ENCODE measurements at regions not wholly inside any gene's neighbourhood (a gene's known extent, or its start where the extent isn't known, plus 50 kb on each side); places are given as distances from the start of the nearest gene placed in this dataset.
A peak's percentile ranks its signal among the peaks of the same experiment; 100 is the strongest.

- TF ChIP-seq CTCF (IDR thresholded peaks at IDR 0.05) (no peak), POLR2AphosphoS5 (IDR thresholded peaks at IDR 0.05) (no peak), EP300 (IDR thresholded peaks at IDR 0.05) (no peak), POLR2A (IDR thresholded peaks at IDR 0.05) (no peak)
- no peaks in the 10 kb centered on the region for H3K9me3 ChIP-seq
- intact Hi-C loops (cut with DNase I; ENCODE audit: low total_unique reads): no loop called here
- H3K27me3 ChIP-seq: no peaks in the 10 kb centered on the region
- DNase-seq: no peak
- 78 to 87% (median 82%) methylated on average over 4 of the region's 4 CpGs for whole genome bisulfite sequencing, 5 donors
- no peaks in the 10 kb centered on the region for H3K36me3 ChIP-seq
- H3K27ac ChIP-seq: no peak overlapping the region
- no peaks in the 10 kb centered on the region for H3K4me1 ChIP-seq
- no peak overlapping the region for H3K4me3 ChIP-seq
These were observed 1205.9 kb upstream of the GYPC start for GRCh38 chr2:125450092-125450491.

- intact Hi-C loops (cut with DNase I; ENCODE audit: low total_unique reads): no loop called here
- Histone ChIP-seq H3K27me3 (no peaks in the 10 kb centered on the region), H3K9me3 (no peaks in the 10 kb centered on the region), H3K36me3 (no peaks in the 10 kb centered on the region), H3K4me3 (no peak overlapping the region), H3K27ac (no peak overlapping the region), H3K4me1 (no peaks in the 10 kb centered on the region)
- no peak for DNase-seq
- WGBS, 5 donors: 33 to 65% (median 54%) methylated on average over 1 of the region's 1 CpG
- no peak for TF ChIP-seq CTCF (IDR thresholded peaks at IDR 0.05)
- no peak for TF ChIP-seq POLR2A (IDR thresholded peaks at IDR 0.05)
- no peak for TF ChIP-seq EP300 (IDR thresholded peaks at IDR 0.05)
- TF ChIP-seq POLR2AphosphoS5 (IDR thresholded peaks at IDR 0.05): no peak
These were observed 1200.8 kb upstream of the GYPC start for GRCh38 chr2:125455110-125455509.

GRCh38 chr2:125456693-125457363 lies 1199.1 kb upstream of the GYPC start:
- Histone ChIP-seq H3K9me3 (no peaks in the 10 kb centered on the region), H3K36me3 (no peaks in the 10 kb centered on the region), H3K4me1 (no peaks in the 10 kb centered on the region), H3K27ac (no peak overlapping the region), H3K4me3 (no peak overlapping the region), H3K27me3 (no peaks in the 10 kb centered on the region)
- DNase-seq: no peak
- no peak for TF ChIP-seq CTCF (IDR thresholded peaks at IDR 0.05)
- TF ChIP-seq POLR2A (IDR thresholded peaks at IDR 0.05): no peak
- TF ChIP-seq POLR2AphosphoS5 (IDR thresholded peaks at IDR 0.05): no peak
- no peak for TF ChIP-seq EP300 (IDR thresholded peaks at IDR 0.05)
- WGBS, 5 donors: 57 to 77% (median 66%) methylated on average over 3 of the region's 3 CpGs
- intact Hi-C loops (cut with DNase I; ENCODE audit: low total_unique reads): no loop called here

- H3K27me3 ChIP-seq: peaks cover 0 to 3% (median 0%) of the 10 kb centered on the region in 3 donors
- H3K9me3 ChIP-seq: peaks cover 0 to 28% (median 10%) of the 10 kb centered on the region in 4 donors
- DNase-seq: peak in 1 of 2 donors; percentile 42
- H3K36me3 ChIP-seq: no peaks in the 10 kb centered on the region
- WGBS, 5 donors: 54 to 71% (median 64%) methylated on average over 12 of the region's 12 CpGs
- no peak overlapping the region for H3K27ac ChIP-seq
- TF ChIP-seq POLR2A (IDR thresholded peaks at IDR 0.05) (no peak), EP300 (IDR thresholded peaks at IDR 0.05) (no peak), CTCF (IDR thresholded peaks at IDR 0.05) (no peak), POLR2AphosphoS5 (IDR thresholded peaks at IDR 0.05) (no peak)
- H3K4me3 ChIP-seq: no peak overlapping the region
- H3K4me1 ChIP-seq: no peaks in the 10 kb centered on the region
- intact Hi-C loops (cut with DNase I; ENCODE audit: low total_unique reads): no loop called here
These were observed 1184.0 kb upstream of the GYPC start for GRCh38 chr2:125471963-125472362.

Measured in stomach (tissue), 8 donors.